Skeletal muscle cell (primary cell): ENCODE measurements at regions not wholly inside any gene's neighbourhood (a gene's known extent, or its start where the extent isn't known, plus 50 kb on each side); places are given as distances from the start of the nearest gene placed in this dataset.
"Not testable (repeated sequence)": the region's sequence is repeated elsewhere in the genome, so short reads cannot be mapped to it uniquely, and the experiment has no call there.

ENCODE experiments used
- DNase-seq: peaks from one replicate; pipeline ENCODE4 v3.0.0-alpha.2; 2010; ENCODE audit warnings: low read depth
- H3K4me3 ChIP-seq: 2 replicates; pipeline ENCODE4 v1.5.1; 2011; ENCODE audit warnings: low read depth, mild to moderate bottlenecking, control low read depth, low read length, moderate library complexity

GRCh38 chr11:91081440-91082043 is 858.7 kb upstream of the CHORDC1 start:
- DNase-seq = peak; percentile 98
- H3K4me3 ChIP-seq = no peak overlapping the region

GRCh38 chr11:91078221-91078620 is 855.4 kb upstream of the CHORDC1 start:
- no peak for DNase-seq
- no peak overlapping the region for H3K4me3 ChIP-seq

DNA sequence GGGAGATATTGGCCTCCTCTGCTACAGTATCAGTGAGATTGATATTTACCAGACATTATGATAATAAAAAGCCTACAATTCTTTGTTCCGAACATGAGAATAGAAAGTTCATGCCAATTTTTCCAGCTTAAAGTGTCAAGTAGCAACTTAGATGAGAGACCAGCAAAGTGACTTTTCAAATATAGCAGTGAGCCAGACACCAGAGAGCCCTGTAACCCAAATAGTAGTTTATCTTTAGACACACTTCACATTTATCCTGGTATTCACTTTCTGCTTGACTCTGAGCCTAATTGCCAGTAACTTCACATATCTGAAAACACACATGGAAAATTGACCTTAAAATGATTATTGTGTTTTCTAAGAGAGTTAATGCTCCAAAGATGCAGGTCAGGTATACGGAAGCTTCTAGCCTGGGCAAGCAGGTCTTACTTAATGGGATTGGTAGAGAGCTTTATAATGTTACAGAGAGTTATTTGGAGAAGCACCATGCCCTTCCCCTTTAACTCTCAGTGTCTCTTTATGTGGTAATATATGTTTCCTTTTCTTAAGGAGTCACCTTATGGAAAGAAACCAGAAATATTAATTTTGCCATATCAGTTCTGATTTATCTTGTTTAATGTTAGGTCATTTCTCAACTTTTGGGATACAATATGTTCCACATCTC is 852.3 kb upstream of the CHORDC1 start:
- H3K4me3 ChIP-seq = no peak overlapping the region
- DNase-seq = no peak

GRCh38 chr11:91067666-91068065 is 844.8 kb upstream of the CHORDC1 start:
- DNase-seq = no peak
- H3K4me3 ChIP-seq = no peak overlapping the region

GRCh38 chr11:91066456-91067047 is 843.7 kb upstream of the CHORDC1 start:
- H3K4me3 ChIP-seq = no peak overlapping the region
- DNase-seq = no peak

GRCh38 chr11:91063399-91063798 is 840.5 kb upstream of the CHORDC1 start:
- not testable (repeated sequence) for H3K4me3 ChIP-seq, DNase-seq

DNA sequence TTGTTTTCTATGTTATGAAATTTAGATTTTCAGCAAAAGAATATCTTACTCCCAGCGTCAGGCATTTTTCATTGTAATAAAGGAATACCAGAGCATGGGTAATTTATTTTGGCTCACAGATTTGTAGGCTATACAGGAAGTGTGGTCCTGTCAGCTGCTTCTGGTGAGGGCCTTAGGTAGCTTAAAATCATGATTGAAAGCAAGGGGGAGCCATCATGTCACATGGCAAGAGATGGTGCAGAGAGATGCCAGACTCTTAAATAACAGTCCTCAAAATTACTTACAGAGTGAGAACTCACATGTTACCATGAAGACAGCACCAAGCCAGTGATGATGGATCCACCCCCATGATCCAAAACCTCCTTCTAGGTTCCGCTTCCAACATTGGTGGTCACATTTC is 825.0 kb upstream of the CHORDC1 start:
- H3K4me3 ChIP-seq = no peak overlapping the region
- DNase-seq = no peak

DNA sequence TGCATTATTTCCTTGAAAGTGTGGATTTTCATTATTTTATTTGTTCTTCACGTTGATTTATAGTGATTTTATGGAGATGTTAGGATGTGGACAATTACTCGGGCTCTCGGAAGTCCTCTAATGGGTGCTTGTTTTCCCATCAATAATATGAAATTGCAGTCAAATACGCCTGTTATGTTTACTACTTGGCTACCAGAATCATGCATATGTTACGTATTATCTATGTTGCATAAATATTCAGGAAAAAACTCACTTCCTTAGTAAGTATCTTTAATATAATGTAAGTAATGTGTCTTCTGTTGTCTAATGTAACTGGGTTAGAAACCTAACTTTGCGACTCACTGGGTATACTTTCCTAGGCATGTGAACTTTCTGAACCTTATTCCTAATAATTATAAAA is 823.4 kb upstream of the CHORDC1 start:
- no peak overlapping the region for H3K4me3 ChIP-seq
- DNase-seq = no peak

GRCh38 chr11:91041626-91042025 is 818.8 kb upstream of the CHORDC1 start:
- DNase-seq = no peak
- H3K4me3 ChIP-seq = no peak overlapping the region

DNA sequence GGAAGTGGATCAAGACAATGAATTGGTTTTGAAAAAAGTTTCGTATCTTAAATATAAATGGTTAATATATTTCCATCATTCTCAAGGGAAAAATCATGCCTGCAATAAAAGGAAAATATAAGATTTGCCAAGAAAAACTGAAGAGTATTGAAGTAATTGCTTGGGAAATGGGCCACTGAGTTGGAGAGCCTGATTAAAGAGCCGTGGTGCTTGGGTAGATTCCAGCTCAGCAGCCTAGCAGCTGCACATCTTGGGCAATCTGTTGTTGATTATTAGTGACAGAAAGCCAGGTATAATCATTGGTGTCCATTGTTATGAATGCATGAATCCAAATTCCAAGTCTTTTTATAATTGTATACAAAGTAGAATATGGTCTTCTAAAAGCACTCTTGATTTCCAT is 800.9 kb upstream of the CHORDC1 start:
- DNase-seq = peak; percentile 16

GRCh38 chr11:91011503-91011902 is 788.7 kb upstream of the CHORDC1 start:
- H3K4me3 ChIP-seq = no peak overlapping the region
- DNase-seq = no peak

More for the DNA sequence above, 800.9 kb upstream of the CHORDC1 start:
- no peak overlapping the region for H3K4me3 ChIP-seq

DNA sequence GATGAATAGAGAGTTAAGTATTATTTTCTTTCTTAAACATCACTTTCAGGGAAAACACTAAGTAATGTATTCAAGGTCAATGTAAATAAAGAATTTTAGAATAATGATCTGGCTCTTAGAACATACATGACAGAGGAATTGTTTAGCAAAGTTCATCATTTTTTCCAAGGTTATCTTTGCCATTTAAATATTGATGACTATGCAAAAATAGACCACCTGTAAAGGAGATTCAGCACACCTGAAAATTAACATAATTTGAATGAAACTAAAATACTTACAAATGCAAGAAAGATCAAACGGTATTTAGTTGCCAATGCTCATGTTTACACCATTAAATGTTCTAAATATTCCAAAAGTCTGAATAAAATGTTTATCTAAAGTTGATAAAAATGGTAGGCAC is 782.6 kb upstream of the CHORDC1 start:
- no peak overlapping the region for H3K4me3 ChIP-seq
- DNase-seq = no peak

GRCh38 chr11:90997241-90997640 is 774.4 kb upstream of the CHORDC1 start:
- no peak for DNase-seq
- no peak overlapping the region for H3K4me3 ChIP-seq

- H3K4me3 ChIP-seq, DNase-seq: not testable (repeated sequence)
Observed at GRCh38 chr11:90972159-90972558, 749.3 kb upstream of the CHORDC1 start.

- DNase-seq = no peak
- H3K4me3 ChIP-seq = no peak overlapping the region
Observed at GRCh38 chr11:90947930-90948329, 725.1 kb upstream of the CHORDC1 start.

- H3K4me3 ChIP-seq = no peak overlapping the region
- no peak for DNase-seq
Observed at GRCh38 chr11:90930252-90930651, 707.4 kb upstream of the CHORDC1 start.

GRCh38 chr11:90919332-90919731 is 696.5 kb upstream of the CHORDC1 start:
- DNase-seq = no peak
- no peak overlapping the region for H3K4me3 ChIP-seq

DNA sequence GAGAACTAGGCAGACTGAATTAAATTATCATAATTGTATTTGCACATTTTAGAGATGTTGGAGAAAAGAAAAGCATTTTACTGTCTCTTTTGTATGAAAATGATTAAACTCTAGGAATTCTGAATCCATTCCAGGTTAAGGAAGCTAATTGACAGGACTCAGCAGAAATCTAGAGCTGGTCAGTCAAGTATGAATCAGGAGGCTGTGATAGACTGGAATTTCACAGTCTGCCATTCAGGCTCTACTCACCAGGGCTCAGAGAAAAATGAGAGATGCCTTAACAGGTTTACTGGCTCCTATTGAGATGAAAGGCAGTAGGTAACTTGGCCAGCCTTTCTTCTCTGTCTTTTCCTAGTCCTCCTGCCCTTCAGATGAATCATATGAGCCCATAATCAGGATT is 693.9 kb upstream of the CHORDC1 start:
- no peak for DNase-seq
- H3K4me3 ChIP-seq = no peak overlapping the region

- DNase-seq = no peak
- H3K4me3 ChIP-seq = no peak overlapping the region
Observed at GRCh38 chr11:90913131-90913668, 690.4 kb upstream of the CHORDC1 start.

- DNase-seq = no peak
- H3K4me3 ChIP-seq = no peak overlapping the region
Observed at GRCh38 chr11:90912631-90913030, 689.8 kb upstream of the CHORDC1 start.

DNA sequence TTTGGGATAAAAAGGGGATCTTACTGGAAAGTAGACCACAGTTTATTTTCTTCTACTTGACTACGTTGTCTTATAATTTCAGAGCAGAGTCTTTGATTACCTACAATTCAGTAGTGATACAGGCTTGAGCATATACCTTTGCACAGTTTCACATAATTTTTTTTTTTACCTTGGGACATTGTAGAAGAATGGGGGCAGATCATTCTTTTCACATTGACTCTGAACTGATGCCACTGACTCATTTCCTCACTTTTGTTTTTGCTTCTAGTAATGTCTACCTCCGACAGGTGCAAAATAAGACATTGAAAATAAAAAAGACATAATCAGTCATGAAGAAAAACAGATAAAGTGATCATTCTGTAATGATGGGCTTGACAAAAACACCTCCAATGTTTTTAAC is 688.3 kb upstream of the CHORDC1 start:
- no peak overlapping the region for H3K4me3 ChIP-seq
- no peak for DNase-seq
